Gastroesophageal sphincter (tissue), 4 donors: ENCODE measurements at regions not wholly inside any gene's neighbourhood (a gene's known extent, or its start where the extent isn't known, plus 50 kb on each side); places are given as distances from the start of the nearest gene placed in this dataset.

ENCODE experiments used
- ATAC-seq: fragments of 150-250 bp; one replicate; pipeline ENCODE4 v1.9.1; 2016; ENCODE audit warnings: mild to moderate bottlenecking, moderate library complexity
- H3K27ac ChIP-seq, 4 donors: fragments of 200-600 bp; sonication (generic) in 3 of 4; 1 replicate in 3 of 4; 2 replicates in 1 of 4; pipeline ENCODE4 v1.5.1; 2016 to 2019
- H3K27me3 ChIP-seq: fragments of 200-600 bp; sonication (generic); one replicate; pipeline ENCODE4 v1.5.1; 2019
- H3K36me3 ChIP-seq, 2 donors: fragments of 200-600 bp; sonication (generic); one replicate each; pipeline ENCODE4 v1.5.1; 2019; ENCODE audit warnings: control low read depth in 1 of 2
- H3K4me1 ChIP-seq, 3 donors: fragments of 200-600 bp; sonication (generic); 1 replicate in 2 of 3; 2 replicates in 1 of 3; pipeline ENCODE4 v1.5.1; 2016 to 2019; ENCODE audit warnings: control low read depth in 2 of 3
- H3K4me3 ChIP-seq, 2 donors: fragments of 200-600 bp; sonication (generic); one replicate each; pipeline ENCODE4 v1.5.1; 2019; ENCODE audit warnings: mild to moderate bottlenecking in 1 of 2, moderate library complexity in 1 of 2
- H3K9me3 ChIP-seq, 3 donors: fragments of 200-600 bp; sonication (generic); one replicate each; pipeline ENCODE4 v1.5.1; 2017 to 2019; ENCODE audit warnings: control low read depth in 2 of 3
- CTCF ChIP-seq, 4 experiments: fragments of 200-600 bp in 2 of 4; fragments of 450-650 bp in 2 of 4; sonication (generic) in 1 of 4; IDR thresholded peaks; one replicate each; pipeline ENCODE4 v1.5.1; 2017 to 2019; ENCODE audit warnings: antibody characterized with exemption in 4 of 4, mild to moderate bottlenecking in 2 of 4, moderate library complexity in 2 of 4
- EP300 ChIP-seq: sonication (generic); formaldehyde crosslinking; IDR thresholded peaks from one replicate; pipeline ENCODE4 v1.6.1; 2017; ENCODE audit warnings: antibody characterized with exemption, mild to moderate bottlenecking
- POLR2A ChIP-seq, 2 donors: fragments of 450-650 bp; IDR thresholded peaks; one replicate each; pipeline ENCODE4 v1.6.1; 2017; ENCODE audit warnings: antibody characterized with exemption in 2 of 2, mild to moderate bottlenecking in 2 of 2, moderate library complexity in 1 of 2
- POLR2AphosphoS5 ChIP-seq: sonication (generic); formaldehyde crosslinking; IDR thresholded peaks from one replicate; pipeline ENCODE4 v1.6.1; 2017; ENCODE audit warnings: antibody characterized with exemption
- WGBS, 2 donors: methylation state at CpG; one replicate each; pipeline ENCODE4 v1.1.5; 2018; ENCODE audit warnings: low coverage in 1 of 2; 5-methylcytosine and 5-hydroxymethylcytosine counted together

GRCh38 chr5:36756848-36757247 lies 119.7 kb upstream of the NIPBL start:
- Histone ChIP-seq H3K4me3 (no peak overlapping the region), H3K4me1 (no peaks in the 10 kb centered on the region), H3K27me3 (no peaks in the 10 kb centered on the region), H3K36me3 (no peaks in the 10 kb centered on the region), H3K9me3 (no peaks in the 10 kb centered on the region), H3K27ac (no peak overlapping the region)
- TF ChIP-seq CTCF (IDR thresholded peaks at IDR 0.05) = no peak
- no peak for TF ChIP-seq POLR2AphosphoS5
- no peak for TF ChIP-seq EP300
- TF ChIP-seq POLR2A (IDR thresholded peaks at IDR 0.05) = no peak
- 90 to 100% methylated on average over 2 of the region's 2 CpGs for WGBS, 2 donors
- no peak for ATAC-seq

GRCh38 chr5:36759117-36759516 lies 117.5 kb upstream of the NIPBL start:
- Histone ChIP-seq H3K4me1 (no peaks in the 10 kb centered on the region), H3K27me3 (no peaks in the 10 kb centered on the region), H3K9me3 (no peaks in the 10 kb centered on the region), H3K36me3 (no peaks in the 10 kb centered on the region), H3K4me3 (no peak overlapping the region), H3K27ac (no peak overlapping the region)
- ATAC-seq = no peak
- 78 to 100% methylated on average over 1 of the region's 1 CpG for WGBS, 2 donors
- no peak for TF ChIP-seq EP300
- TF ChIP-seq POLR2A (IDR thresholded peaks at IDR 0.05) = no peak
- no peak for TF ChIP-seq CTCF (IDR thresholded peaks at IDR 0.05)
- no peak for TF ChIP-seq POLR2AphosphoS5

- H3K36me3 ChIP-seq = no peaks in the 10 kb centered on the region
- no peak overlapping the region for H3K4me3 ChIP-seq
- TF ChIP-seq POLR2A (IDR thresholded peaks at IDR 0.05) = no peak
- no peak for TF ChIP-seq CTCF (IDR thresholded peaks at IDR 0.05)
- TF ChIP-seq EP300 = no peak
- TF ChIP-seq POLR2AphosphoS5 = no peak
- no peaks in the 10 kb centered on the region for H3K4me1 ChIP-seq
- H3K27ac ChIP-seq = no peak overlapping the region
- peaks cover 0 to 3% (median 0%) of the 10 kb centered on the region in 3 donors for H3K9me3 ChIP-seq
- ATAC-seq = no peak
- no peaks in the 10 kb centered on the region for H3K27me3 ChIP-seq
- 67 to 70% methylated on average over 7 of the region's 7 CpGs for WGBS, 2 donors
These were observed 113.1 kb upstream of the NIPBL start for GRCh38 chr5:36763454-36763853.

- Histone ChIP-seq H3K27me3 (no peaks in the 10 kb centered on the region), H3K36me3 (no peaks in the 10 kb centered on the region), H3K4me3 (no peak overlapping the region), H3K27ac (no peak overlapping the region), H3K4me1 (no peaks in the 10 kb centered on the region), H3K9me3 (peaks cover 0 to 3% (median 0%) of the 10 kb centered on the region in 3 donors)
- no peak for ATAC-seq
- TF ChIP-seq POLR2A (IDR thresholded peaks at IDR 0.05) = no peak
- no peak for TF ChIP-seq EP300
- no peak for TF ChIP-seq CTCF (IDR thresholded peaks at IDR 0.05)
- no peak for TF ChIP-seq POLR2AphosphoS5
- WGBS, 2 donors = 78 to 88% methylated on average over 2 of the region's 2 CpGs
These were observed 110.7 kb upstream of the NIPBL start for GRCh38 chr5:36765876-36766275.

DNA sequence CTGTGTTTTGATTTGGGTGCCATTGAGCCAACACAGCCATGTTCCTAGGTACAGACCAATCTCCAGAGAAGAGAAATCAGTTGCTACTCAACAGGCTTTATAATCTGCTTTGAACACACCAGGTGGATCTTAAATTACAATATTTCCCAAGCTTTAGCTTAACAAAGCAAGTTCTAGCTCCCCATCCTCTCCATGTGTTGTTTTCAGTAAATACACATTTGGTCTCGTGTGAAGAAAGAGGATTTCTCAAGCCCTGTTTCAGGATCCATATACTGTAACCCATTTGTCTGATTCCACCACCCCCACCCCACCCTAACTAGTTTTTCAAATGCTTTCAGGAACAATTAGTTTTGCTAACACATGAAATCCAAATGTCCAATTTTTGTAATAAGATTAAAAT lies 109.6 kb upstream of the NIPBL start:
- Histone ChIP-seq H3K9me3 (peaks cover 0 to 3% (median 0%) of the 10 kb centered on the region in 3 donors), H3K27ac (no peak overlapping the region), H3K36me3 (no peaks in the 10 kb centered on the region), H3K4me3 (no peak overlapping the region), H3K27me3 (no peaks in the 10 kb centered on the region), H3K4me1 (no peaks in the 10 kb centered on the region)
- WGBS, 2 donors = 50 to 57% methylated on average over 1 of the region's 1 CpG
- TF ChIP-seq POLR2A (IDR thresholded peaks at IDR 0.05) (no peak), POLR2AphosphoS5 (no peak), CTCF (IDR thresholded peaks at IDR 0.05) (no peak), EP300 (no peak)
- no peak for ATAC-seq
